ENCODE measurements at regions not wholly inside any gene's neighbourhood (a gene's known extent, or its start where the extent isn't known, plus 50 kb on each side); places are given as distances from the start of the nearest gene placed in this dataset.

DNA sequence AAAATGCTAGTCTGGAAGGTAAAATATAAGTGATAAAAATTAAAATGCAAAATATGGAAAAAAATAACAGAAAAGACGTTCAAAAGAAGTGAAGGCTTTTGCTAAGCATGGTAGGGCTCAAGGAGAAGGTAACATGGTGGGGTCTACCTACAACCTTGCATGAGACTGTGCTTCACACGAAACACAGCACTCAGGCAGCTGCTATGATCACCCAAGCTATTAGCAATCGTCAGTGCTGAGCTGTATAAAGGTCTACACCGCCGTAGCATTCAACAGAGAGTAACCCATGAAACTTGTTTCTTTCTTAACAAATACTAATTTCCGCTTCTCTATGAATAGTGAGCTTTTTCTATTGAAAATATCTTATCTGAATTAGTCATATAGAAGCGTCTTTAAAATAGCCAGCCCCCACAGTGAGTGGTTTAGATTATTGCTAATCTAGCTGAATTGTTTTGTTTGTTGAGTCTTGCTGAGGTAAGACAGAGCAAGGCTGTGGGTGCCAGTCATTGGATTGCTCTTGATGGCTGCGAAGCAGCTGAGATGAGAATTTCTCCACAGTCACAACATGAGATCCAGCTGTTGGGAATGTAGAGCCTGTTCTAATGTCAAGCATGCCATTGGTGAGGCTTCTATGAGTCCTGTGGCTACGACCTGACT is 230.0 kb downstream of the KLF13 start:
- Histone ChIP-seq H3K4me3 (ENCODE audit: low read depth, low read length) (no peak overlapping the region), H3K27ac (ENCODE audit: low read depth, low read length) (no peak overlapping the region), H3K27me3 (ENCODE audit: control insufficient read depth, insufficient read depth, low read length) (peaks cover 3% of the 10 kb centered on the region), H3K9me3 (ENCODE audit: control insufficient read depth, insufficient read depth, low read length) (no peaks in the 10 kb centered on the region; the same call in 1 of the 2 replicates)
- POLR2A ChIA-PET, result no interaction called here
- CTCF ChIA-PET, result no interaction called here
- TF ChIP-seq, protein P1, sequence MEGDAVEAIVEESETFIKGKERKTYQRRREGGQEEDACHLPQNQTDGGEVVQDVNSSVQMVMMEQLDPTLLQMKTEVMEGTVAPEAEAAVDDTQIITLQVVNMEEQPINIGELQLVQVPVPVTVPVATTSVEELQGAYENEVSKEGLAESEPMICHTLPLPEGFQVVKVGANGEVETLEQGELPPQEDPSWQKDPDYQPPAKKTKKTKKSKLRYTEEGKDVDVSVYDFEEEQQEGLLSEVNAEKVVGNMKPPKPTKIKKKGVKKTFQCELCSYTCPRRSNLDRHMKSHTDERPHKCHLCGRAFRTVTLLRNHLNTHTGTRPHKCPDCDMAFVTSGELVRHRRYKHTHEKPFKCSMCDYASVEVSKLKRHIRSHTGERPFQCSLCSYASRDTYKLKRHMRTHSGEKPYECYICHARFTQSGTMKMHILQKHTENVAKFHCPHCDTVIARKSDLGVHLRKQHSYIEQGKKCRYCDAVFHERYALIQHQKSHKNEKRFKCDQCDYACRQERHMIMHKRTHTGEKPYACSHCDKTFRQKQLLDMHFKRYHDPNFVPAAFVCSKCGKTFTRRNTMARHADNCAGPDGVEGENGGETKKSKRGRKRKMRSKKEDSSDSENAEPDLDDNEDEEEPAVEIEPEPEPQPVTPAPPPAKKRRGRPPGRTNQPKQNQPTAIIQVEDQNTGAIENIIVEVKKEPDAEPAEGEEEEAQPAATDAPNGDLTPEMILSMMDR (IDR thresholded peaks at IDR 0.05; ENCODE audit: low read depth, low read length), result no peak
- DNase-seq (ENCODE audit: low read depth, low spot score), result no peak

DNA sequence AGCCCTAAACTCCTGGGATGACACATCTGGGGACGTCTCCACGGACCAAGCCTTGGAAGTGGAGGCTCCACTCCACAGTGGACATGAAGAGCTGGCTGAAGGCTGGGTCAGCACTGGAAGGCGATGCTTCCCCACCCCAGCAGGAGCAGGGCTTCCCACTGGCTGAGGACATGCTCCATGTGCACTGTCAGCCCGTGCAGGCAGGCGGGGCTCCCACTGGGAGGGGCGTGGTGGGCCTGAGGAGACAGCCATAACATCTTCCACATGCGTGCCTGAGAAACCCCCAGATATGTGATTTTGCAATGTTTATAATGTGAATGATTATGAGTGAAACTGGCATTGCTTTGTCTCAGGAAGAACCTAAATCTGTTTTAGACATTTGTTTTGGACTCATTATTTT is 231.3 kb downstream of the KLF13 start:
- peaks cover 3% of the 10 kb centered on the region for H3K27me3 ChIP-seq (ENCODE audit: control insufficient read depth, insufficient read depth, low read length)
- ChIA-PET CTCF (no interaction called here), POLR2A (no interaction called here)
- H3K27ac ChIP-seq (ENCODE audit: low read depth, low read length), result no peak overlapping the region
- TF ChIP-seq, protein P1 (IDR thresholded peaks at IDR 0.05; ENCODE audit: low read depth, low read length), result no peak
- H3K4me3 ChIP-seq (ENCODE audit: low read depth, low read length), result no peak overlapping the region
- no peak for DNase-seq (ENCODE audit: low read depth, low spot score)
- H3K9me3 ChIP-seq (ENCODE audit: control insufficient read depth, insufficient read depth, low read length), result no peaks in the 10 kb centered on the region

DNA sequence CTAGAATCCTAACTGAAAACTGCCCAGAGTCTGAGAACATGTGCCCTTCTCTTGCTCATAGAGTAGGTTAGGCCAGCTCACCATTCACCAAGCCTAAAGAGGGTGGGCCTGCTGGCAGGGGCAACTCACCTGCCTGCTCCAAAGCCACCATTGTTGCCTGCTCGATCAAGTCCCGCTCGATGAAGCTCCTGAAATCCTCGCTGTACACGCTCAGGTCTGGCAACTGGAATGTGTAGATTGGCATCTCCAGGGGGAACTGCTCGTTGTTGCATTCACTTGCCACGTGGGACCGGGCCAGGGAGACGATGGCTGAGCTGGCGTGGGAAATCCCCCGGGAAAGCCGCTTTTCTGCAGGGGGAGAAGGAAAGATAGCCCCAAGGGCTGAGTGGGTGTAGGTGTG is 232.2 kb downstream of the KLF13 start:
- CTCF ChIA-PET, result no interaction called here
- POLR2A ChIA-PET, result interaction anchor here (1.0 kb wide), 1 partner anchor 9 kb away, joined by 4 read pairs; no protein-coding TSS in a partner anchor
- DNase-seq (ENCODE audit: low read depth, low spot score), result no peak

DNA sequence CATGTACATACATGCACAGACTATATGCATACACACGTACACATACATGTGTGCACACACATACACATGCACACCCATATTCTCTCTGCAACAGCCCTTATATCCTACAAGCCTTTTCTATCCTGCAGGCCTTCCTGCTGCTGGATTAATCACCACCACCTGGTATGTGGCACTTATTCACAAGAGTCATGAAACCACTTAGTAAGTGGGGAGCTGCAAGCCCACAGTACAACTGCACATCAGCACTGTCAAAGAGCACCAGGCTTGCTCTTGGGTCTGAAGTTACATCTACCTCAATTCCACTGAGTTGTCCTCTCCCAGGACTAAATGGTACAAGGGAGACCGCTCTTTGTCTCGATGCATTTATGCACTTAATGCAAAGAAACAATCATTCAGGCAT is 233.2 kb downstream of the KLF13 start:
- Histone ChIP-seq H3K27ac (ENCODE audit: low read depth, low read length) (no peak overlapping the region), H3K4me3 (ENCODE audit: low read depth, low read length) (no peak overlapping the region), H3K27me3 (ENCODE audit: control insufficient read depth, insufficient read depth, low read length) (peaks cover 3% of the 10 kb centered on the region), H3K9me3 (ENCODE audit: control insufficient read depth, insufficient read depth, low read length) (no peaks in the 10 kb centered on the region)
- POLR2A ChIA-PET, result no interaction called here
- no peak for DNase-seq (ENCODE audit: low read depth, low spot score)
- CTCF ChIA-PET, result no interaction called here
- TF ChIP-seq, protein P1 (IDR thresholded peaks at IDR 0.05; ENCODE audit: low read depth, low read length), result no peak

More for the DNA sequence above, 232.2 kb downstream of the KLF13 start:
- no peak overlapping the region for H3K27ac ChIP-seq (ENCODE audit: low read depth, low read length)
- no peak overlapping the region for H3K4me3 ChIP-seq (ENCODE audit: low read depth, low read length)
- TF ChIP-seq, protein P1 (IDR thresholded peaks at IDR 0.05; ENCODE audit: low read depth, low read length), result no peak
- H3K27me3 ChIP-seq (ENCODE audit: control insufficient read depth, insufficient read depth, low read length), result peaks cover 3% of the 10 kb centered on the region
- H3K9me3 ChIP-seq (ENCODE audit: control insufficient read depth, insufficient read depth, low read length), result no peaks in the 10 kb centered on the region

DNA sequence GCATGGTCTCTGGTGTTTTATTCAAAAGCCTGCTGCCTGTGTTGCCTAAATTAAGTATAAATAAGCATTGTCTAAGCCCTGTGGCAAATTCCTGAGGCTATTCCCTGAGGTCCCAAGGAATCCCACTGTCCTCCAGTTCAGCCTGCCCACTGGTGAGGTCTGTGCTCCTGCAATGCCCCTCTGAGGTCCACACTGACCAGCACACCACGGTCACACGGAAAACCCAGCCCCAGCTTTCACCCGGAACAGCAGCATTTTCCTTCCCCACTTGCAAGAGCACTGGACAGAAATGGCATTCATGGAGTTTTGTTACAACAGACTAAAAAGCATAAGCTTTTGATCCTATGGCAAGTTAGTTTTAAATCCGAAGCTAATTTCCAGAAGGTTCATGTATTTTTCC is 234.0 kb downstream of the KLF13 start:
- ChIA-PET CTCF (interaction anchor here (0.8 kb wide), 1 partner anchor 10 kb away, joined by 3 read pairs; no protein-coding TSS in a partner anchor), POLR2A (no interaction called here)
- no peak overlapping the region for H3K4me3 ChIP-seq (ENCODE audit: low read depth, low read length)
- H3K27ac ChIP-seq (ENCODE audit: low read depth, low read length), result no peak overlapping the region
- TF ChIP-seq, protein P1 (IDR thresholded peaks at IDR 0.05; ENCODE audit: low read depth, low read length), result no peak
- no peak for DNase-seq (ENCODE audit: low read depth, low spot score)
- H3K27me3 ChIP-seq (ENCODE audit: control insufficient read depth, insufficient read depth, low read length), result peaks cover 3% of the 10 kb centered on the region
- no peaks in the 10 kb centered on the region for H3K9me3 ChIP-seq (ENCODE audit: control insufficient read depth, insufficient read depth, low read length)
